GM23248 (cell line): ENCODE measurements at regions not wholly inside any gene's neighbourhood (a gene's known extent, or its start where the extent isn't known, plus 50 kb on each side); places are given as distances from the start of the nearest gene placed in this dataset.

ENCODE experiments used
- DNase-seq: peaks from one replicate; pipeline ENCODE4 v3.0.0-alpha.2; 2015
- H2AFZ ChIP-seq: fragments of 200-600 bp; sonication (generic); 2 replicates; pipeline ENCODE4 v1.6.1; 2016; ENCODE audit warnings: antibody characterized with exemption
- H3F3A ChIP-seq: fragments of 200-600 bp; sonication (generic); 2 replicates; pipeline ENCODE4 v1.6.1; 2016; ENCODE audit warnings: mild to moderate bottlenecking, antibody characterized with exemption, mixed run types; ENCODE audit not compliant: insufficient read depth
- H3K27ac ChIP-seq: fragments of 200-600 bp; sonication (generic); 2 replicates; pipeline ENCODE4 v1.5.1; 2016; ENCODE audit warnings: mild to moderate bottlenecking
- H3K27me3 ChIP-seq: fragments of 200-600 bp; sonication (generic); replicated peaks from 2 replicates; pipeline ENCODE4 v1.6.1; 2016; ENCODE audit warnings: mild to moderate bottlenecking; ENCODE audit not compliant: insufficient read depth
- H3K36me3 ChIP-seq: fragments of 200-600 bp; sonication (generic); 2 replicates; pipeline ENCODE4 v1.6.1; 2016; ENCODE audit warnings: low read depth, mild to moderate bottlenecking
- H3K4me1 ChIP-seq: fragments of 200-600 bp; sonication (generic); 2 replicates; pipeline ENCODE4 v1.6.1; 2016; ENCODE audit warnings: mild to moderate bottlenecking; ENCODE audit not compliant: insufficient read depth
- H3K4me2 ChIP-seq: fragments of 200-600 bp; sonication (generic); one replicate; pipeline ENCODE4 v1.6.1; 2016; ENCODE audit warnings: mild to moderate bottlenecking; ENCODE audit not compliant: unreplicated experiment
- H3K4me3 ChIP-seq: fragments of 200-600 bp; sonication (generic); 2 replicates; pipeline ENCODE4 v1.5.1; 2016; ENCODE audit warnings: mild to moderate bottlenecking
- H3K79me2 ChIP-seq: fragments of 200-600 bp; sonication (generic); 2 replicates; pipeline ENCODE4 v1.6.1; 2016; ENCODE audit warnings: mild to moderate bottlenecking; ENCODE audit not compliant: insufficient read depth
- H3K9ac ChIP-seq: fragments of 200-600 bp; sonication (generic); 2 replicates; pipeline ENCODE4 v1.6.1; 2016; ENCODE audit warnings: mild to moderate bottlenecking
- H3K9me2 ChIP-seq: fragments of 200-600 bp; sonication (generic); 2 replicates; pipeline ENCODE4 v1.6.1; 2016; ENCODE audit warnings: mixed run types, mild to moderate bottlenecking, moderate library complexity; ENCODE audit not compliant: insufficient read depth
- H3K9me3 ChIP-seq: fragments of 200-600 bp; sonication (generic); one replicate; pipeline ENCODE4 v1.6.1; 2017; ENCODE audit warnings: low read depth
- H4K20me1 ChIP-seq: fragments of 200-600 bp; sonication (generic); 2 replicates; pipeline ENCODE4 v1.6.0; 2016; ENCODE audit not compliant: insufficient read depth
- EZH2 ChIP-seq: fragments of 200-600 bp; sonication (generic); IDR thresholded peaks from 2 replicates; pipeline ENCODE4 v1.6.1; 2018; ENCODE audit warnings: antibody characterized with exemption, mild to moderate bottlenecking; ENCODE audit not compliant: insufficient read depth, poor library complexity, severe bottlenecking
- EZH2phosphoT487 ChIP-seq: fragments of 200-600 bp; sonication (generic); IDR thresholded peaks from 2 replicates; pipeline ENCODE4 v1.6.1; 2018; ENCODE audit warnings: antibody characterized with exemption, moderate library complexity, mild to moderate bottlenecking, low read depth; ENCODE audit not compliant: insufficient read depth
- WGBS, 2 experiments: methylation state at CpG; one replicate each; pipeline ENCODE4 v1.1.6; 2015 to 2017; ENCODE audit warnings: low lambda C conversion rate in 2 of 2, low coverage in 1 of 2; ENCODE audit errors: missing lambda C conversion rate in 2 of 2; 5-methylcytosine and 5-hydroxymethylcytosine counted together
- in situ Hi-C: fragments of 300-500 bp; cut with MboI; formaldehyde crosslinking; loops from 2 replicates; pipeline ENCODE4 v1.15.0; 2020

- Histone ChIP-seq H3K27ac (no peak overlapping the region), H3K9me2 (no peaks in the 10 kb centered on the region), H3K79me2 (no peaks in the 10 kb centered on the region), H2AFZ (no peak overlapping the region), H3K4me1 (no peaks in the 10 kb centered on the region), H4K20me1 (no peaks in the 10 kb centered on the region), H3K9ac (no peak overlapping the region), H3K9me3 (no peaks in the 10 kb centered on the region), H3F3A (no peaks in the 10 kb centered on the region), H3K4me2 (no peak overlapping the region), H3K36me3 (no peaks in the 10 kb centered on the region), H3K27me3 (no peaks in the 10 kb centered on the region), H3K4me3 (no peak overlapping the region)
- in situ Hi-C loops = no loop called here
- TF ChIP-seq EZH2phosphoT487 (no peak), EZH2 (no peak)
- no peak for DNase-seq
These were observed 75.1 kb upstream of the GRIK1 start for GRCh38 chr21:30014886-30015285.

GRCh38 chr21:29991624-29992023 lies 51.8 kb upstream of the GRIK1 start:
- in situ Hi-C loops = no loop called here
- WGBS, 2 experiments = 14 to 15% methylated on average over 6 of the region's 6 CpGs
- H3K4me2 ChIP-seq = no peak overlapping the region

DNA sequence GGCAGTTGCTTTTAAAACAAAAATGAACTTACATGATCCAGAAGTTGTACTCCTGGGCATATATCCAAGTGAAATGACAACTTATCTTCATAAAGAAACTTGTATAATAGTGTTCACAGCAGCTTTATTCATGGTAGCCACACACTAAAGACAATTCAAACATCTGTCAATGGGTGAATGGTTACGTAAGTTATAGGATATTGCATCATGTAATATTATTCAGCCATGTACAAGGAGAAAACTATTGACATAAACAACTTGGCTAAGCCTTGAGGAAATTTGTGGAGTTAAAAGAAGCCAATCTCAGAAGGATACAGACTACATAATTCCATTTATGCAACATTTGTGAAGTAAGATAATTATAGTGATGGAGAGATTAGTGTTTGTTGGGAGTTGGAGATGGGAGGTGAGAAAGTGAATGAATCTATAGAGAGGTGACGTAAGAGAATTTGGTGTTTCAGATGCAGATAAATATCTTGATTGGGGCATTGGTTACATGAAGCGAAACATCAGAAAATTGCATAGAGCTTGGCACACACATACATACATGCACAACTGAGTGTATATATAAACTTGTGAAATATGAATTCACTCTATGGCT lies 49.9 kb upstream of the GRIK1 start:
- no peaks in the 10 kb centered on the region for H4K20me1 ChIP-seq
- no peak for DNase-seq
- no peak overlapping the region for H3K27ac ChIP-seq
- no peak overlapping the region for H3K9ac ChIP-seq
- 23 to 36% methylated on average over 3 of the region's 3 CpGs for WGBS, 2 experiments
- H3K36me3 ChIP-seq = no peaks in the 10 kb centered on the region
- H3K4me1 ChIP-seq = no peaks in the 10 kb centered on the region
- H3K4me2 ChIP-seq = no peak overlapping the region
- H3K27me3 ChIP-seq = no peaks in the 10 kb centered on the region
- no peaks in the 10 kb centered on the region for H3F3A ChIP-seq
- H3K79me2 ChIP-seq = no peaks in the 10 kb centered on the region
- H3K9me3 ChIP-seq = no peaks in the 10 kb centered on the region
- H2AFZ ChIP-seq = no peak overlapping the region
- H3K4me3 ChIP-seq = no peak overlapping the region
- TF ChIP-seq EZH2 (no peak), EZH2phosphoT487 (no peak)
- no peaks in the 10 kb centered on the region for H3K9me2 ChIP-seq
- in situ Hi-C loops = no loop called here

More at GRCh38 chr21:29991624-29992023, 51.8 kb upstream of the GRIK1 start:
- H3K27me3 ChIP-seq = no peaks in the 10 kb centered on the region
- H3K4me1 ChIP-seq = no peaks in the 10 kb centered on the region
- no peaks in the 10 kb centered on the region for H3K9me2 ChIP-seq
- H3K9me3 ChIP-seq = no peaks in the 10 kb centered on the region
- TF ChIP-seq EZH2 = no peak
- no peak for TF ChIP-seq EZH2phosphoT487
- no peaks in the 10 kb centered on the region for H3F3A ChIP-seq
- H3K4me3 ChIP-seq = no peak overlapping the region
- H3K27ac ChIP-seq = no peak overlapping the region
- no peaks in the 10 kb centered on the region for H4K20me1 ChIP-seq
- no peak overlapping the region for H2AFZ ChIP-seq
- no peak for DNase-seq
- H3K9ac ChIP-seq = no peak overlapping the region
- no peaks in the 10 kb centered on the region for H3K36me3 ChIP-seq
- no peaks in the 10 kb centered on the region for H3K79me2 ChIP-seq
